ENCODE measurements at regions not wholly inside any gene's neighbourhood (a gene's known extent, or its start where the extent isn't known, plus 50 kb on each side); places are given as distances from the start of the nearest gene placed in this dataset.
"Not testable (repeated sequence)": the region's sequence is repeated elsewhere in the genome, so short reads cannot be mapped to it uniquely, and the experiment has no call there.

DNA sequence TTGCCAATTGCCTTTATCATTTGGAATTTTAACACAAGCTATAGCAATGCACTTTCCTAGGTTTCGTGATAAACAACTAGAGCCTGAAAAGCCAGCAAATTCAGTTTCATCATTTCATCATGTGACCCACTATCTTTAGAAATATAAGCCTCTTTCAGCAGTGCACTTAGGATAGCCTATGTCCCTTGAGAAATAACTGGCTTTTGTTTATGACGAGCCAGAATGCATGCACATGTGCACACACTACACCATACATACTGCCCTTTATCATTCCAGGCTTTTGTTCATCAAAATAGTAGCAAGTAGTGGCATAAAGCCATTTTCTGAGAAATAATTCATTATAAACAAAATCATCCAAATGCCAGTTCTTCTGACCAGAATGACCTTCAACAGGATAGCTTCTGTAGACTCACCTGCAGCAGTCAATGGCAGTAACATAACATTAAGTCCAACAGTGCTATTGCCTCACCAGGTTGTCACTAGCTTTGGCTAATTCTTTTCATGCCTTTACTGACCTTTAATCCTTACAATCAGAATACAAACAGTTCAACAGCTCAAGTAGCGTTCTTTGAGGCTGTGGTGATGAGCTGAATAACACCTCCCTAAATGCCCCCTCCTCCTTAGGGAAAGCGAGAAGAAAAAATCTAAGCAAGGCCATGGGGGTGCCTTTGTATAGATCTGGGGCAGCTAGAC is 132.3 kb upstream of the SMARCA2 start:
- no peak for FAIRE-seq

DNA sequence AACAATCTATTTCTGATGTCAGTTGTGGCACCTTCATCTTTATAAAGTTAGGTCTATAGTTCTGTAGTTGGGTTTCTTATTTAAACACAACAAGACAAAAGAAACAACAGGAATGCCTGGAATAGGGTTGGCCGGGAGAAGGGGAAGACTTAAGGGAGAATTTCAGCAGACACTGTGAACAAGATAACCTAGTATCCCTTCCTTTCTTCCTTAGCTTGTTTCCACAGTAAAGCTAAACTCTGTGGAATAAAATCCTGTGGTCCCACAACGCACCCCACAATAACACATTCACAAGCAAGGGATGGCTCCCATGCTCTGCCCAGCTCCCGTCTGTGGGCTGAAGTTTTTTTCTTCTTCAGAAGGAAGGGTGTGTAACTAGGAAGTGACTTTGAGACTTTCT is 124.9 kb upstream of the SMARCA2 start:
- FAIRE-seq, result no peak

DNA sequence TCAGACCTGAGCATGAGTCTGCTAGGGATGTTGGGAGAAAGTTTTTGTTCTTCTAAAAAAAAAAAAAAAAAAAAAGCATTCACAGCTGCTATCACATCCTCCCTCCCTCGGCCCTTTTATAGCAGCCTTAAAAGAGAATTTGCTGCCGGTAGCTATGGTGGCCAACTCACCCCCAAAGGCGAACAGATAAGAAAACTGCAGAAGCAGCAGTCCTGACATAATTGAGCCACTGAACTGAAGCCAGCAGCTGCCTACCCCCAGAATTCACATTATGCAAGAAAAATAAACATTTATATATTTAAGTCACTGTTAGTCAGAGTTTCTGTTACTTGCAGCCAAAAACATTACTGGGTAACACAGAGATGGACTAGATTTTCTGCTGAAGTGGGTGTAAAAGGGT is 124.3 kb upstream of the SMARCA2 start:
- FAIRE-seq, result no peak

DNA sequence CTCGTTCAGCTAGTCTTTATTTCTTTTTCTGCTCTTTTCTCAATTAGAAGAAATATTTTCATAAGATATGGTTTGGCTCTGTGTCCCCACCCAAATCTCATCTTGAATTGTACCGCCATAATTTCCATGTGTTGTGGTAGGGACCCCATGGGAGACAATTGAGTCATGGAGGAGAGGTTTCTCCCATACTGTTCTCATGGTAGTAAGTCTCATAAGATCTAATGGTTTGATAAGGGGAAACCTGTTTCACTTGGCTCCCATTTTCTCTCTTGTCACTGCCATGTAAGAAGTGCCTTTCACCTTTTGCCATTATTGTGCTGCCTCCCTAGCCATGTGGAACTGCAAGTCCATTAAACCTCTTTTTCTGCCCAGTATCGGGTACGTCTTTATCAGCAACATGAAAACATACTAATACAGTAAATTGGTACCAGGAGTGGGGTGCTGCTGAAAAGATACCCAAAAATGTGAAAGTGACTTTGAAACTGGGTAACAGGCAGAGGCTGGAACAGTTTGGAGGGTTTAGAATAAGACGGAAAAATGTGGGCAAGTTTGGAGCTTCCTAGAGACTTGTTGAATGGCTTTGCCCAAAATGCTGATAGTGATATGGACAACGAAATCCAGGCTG is 112.0 kb upstream of the SMARCA2 start:
- not testable (repeated sequence) for FAIRE-seq

DNA sequence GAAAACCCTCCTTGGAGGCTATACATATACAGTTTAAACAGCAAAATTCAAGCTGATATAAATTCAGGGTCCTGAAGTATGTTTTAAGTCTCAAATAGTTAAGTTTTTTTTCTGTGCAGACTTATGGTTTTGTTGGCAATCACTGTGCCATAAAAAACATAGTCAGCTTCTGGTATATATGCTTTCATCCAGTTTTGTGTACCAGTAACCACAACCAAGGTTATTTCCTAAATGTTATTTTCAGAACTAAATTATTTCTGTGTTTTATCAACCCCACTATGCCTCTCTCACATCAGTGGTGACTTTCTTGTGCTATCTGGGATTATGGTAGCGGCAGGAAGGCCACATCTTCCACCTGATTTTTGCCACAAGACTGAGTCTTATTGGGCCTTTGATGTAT is 107.7 kb upstream of the SMARCA2 start:
- FAIRE-seq, result no peak

DNA sequence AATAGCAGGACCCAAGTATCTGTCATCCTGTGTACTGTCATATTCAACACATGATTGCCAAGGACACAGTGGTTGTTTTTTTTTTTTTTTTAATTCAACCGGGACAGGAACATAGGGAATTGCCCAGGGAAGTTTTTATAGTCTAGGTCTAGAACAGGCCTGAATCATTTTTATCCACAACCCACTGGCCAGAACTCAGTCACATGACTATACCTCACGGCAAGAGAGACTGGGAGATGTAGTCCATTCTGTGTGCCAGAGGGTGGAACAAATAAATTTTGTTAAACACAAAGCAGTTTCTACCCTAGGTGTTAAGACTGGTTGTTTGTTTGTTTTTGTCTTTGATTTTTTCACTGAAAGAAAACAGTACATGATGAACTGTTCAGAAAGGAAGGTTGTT is 105.8 kb upstream of the SMARCA2 start:
- FAIRE-seq, result no peak

DNA sequence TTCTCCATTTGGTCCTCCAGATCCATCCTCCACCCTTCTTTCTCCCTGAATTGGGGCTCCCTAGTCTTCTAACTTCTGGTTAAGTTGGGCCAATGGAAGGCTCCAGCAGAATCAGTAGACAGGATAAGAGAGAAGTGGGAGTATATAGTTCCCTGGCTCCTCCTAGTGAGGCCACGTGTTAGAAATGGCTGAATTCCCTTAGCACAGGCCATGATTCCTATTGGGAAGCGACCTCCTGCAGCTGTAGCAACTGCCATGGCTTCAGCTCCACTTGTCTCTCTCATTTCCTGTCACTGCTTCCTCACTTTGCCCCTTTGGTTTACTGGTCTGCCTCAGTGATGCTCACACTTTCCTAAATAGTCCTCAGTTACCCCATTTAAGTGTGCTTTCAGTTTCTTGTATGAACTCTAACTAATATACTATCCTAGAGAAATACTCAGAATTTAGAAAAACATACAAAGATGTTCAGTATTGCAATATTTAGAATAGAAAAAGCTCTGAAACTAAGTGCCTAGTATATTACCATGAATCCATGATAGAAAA is 104.8 kb upstream of the SMARCA2 start:
- FAIRE-seq, result no peak

DNA sequence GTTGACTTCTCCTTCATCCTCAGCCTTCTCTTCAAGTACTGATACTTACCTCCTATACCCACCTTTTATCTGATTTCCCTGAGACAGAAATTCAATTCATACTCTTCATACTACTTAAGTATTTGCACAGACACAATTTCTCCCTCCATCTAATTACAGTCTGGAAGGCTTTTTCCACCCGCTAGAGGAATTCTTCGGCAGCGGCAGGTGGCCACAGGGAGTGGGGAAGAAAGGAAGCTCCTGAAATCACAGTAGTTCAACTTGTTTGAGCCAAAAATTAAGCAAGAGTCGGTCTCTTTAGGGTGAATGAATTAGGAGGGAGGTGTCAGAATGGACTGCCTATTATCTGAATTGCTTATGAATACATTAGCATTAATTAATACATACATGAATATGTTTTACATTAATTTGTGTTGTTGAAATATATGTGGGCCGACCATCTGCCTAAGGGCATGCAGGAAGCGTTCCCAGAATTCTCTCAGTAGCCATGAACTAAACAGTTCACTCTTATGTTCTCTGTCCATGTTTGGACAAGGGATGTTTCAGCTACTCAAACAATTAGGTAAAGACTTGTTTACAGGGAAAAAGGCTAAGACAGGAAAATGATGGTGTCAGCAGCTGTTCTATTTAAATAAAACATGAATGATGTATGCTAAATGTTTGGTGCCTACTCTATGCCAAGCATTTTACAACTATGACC is 101.4 kb upstream of the SMARCA2 start:
- FAIRE-seq, result no peak

DNA sequence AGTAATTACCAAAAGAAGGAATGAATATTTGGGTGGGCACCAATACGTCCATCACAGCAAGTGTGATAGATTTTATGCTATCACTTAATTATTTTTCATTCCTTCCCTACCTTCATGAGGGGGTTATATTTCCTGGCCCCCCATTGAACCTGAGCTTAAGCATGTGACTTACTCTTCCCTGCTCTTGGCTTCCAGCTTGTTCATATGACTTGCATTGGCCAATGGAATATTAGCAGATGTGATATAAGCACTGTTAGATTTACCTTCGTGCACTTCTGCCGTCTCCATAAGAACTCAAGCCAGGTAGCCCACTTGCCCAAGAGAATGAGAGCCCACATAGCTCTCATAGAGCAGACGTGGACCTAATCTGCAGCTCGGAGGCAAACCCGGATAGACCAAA is 99.1 kb upstream of the SMARCA2 start:
- no peak for FAIRE-seq

DNA sequence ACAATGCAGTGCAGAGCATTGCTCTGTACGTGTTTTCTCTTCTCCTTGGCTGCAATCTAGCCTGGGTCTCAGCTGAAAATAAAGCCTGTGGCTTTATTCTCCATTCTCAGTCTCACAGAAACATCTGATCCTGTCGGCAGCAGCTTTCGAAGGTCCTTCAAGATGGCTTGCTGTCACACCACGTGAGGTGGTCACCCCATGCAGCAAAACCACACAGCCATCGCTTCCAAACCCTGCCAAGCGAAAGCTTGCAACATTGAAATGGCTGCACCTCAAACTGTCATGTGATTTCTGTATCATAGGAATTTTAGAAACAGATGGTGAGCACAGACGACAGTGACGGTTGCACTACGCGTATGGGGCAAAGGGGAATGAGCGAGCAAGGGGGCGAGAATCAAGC is 98.5 kb upstream of the SMARCA2 start:
- no peak for FAIRE-seq

DNA sequence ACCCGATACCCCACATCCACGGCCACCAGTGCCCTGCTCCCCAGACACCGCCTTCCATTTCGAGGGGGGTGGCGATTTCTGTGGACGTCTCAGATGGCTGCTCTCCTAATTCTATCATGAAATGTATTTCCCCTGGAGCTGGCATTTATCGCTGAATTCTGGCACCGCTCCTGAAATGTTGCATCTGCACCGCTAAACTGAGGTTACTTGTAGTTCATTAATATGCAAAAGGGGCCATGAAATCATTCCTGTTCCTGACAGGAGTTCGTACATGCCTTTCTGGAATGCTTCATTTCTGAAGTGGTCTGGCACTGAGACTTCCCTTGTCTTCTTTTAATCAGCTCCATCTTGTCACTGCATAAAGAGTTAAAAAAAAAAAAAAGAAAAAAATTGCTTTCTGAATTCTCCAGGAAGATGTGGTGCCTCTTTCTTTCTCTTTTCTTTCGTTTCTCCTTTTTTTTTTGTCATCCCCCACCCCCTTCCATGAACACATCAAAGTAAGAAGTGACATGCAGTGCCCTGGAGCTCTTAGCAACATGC is 97.7 kb upstream of the SMARCA2 start:
- FAIRE-seq, result no peak

DNA sequence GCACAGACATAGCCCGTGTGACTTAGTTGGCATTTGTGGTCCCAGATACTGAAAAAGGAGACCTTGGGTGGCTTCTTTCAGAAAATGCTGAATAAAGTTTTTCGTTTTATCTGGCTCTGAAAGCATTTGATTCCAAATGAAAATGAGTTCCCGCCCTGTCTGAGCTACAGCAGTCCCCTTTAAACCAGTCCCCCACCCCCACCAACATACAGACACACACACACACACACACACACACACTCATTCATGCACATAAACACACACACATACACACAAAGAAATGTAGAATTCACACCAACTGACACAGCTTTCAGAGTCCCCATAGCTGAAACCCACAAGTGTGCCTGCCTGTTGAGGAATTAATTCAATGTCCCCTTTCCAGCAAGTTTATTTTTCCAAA is 97.0 kb upstream of the SMARCA2 start:
- FAIRE-seq, result no peak

DNA sequence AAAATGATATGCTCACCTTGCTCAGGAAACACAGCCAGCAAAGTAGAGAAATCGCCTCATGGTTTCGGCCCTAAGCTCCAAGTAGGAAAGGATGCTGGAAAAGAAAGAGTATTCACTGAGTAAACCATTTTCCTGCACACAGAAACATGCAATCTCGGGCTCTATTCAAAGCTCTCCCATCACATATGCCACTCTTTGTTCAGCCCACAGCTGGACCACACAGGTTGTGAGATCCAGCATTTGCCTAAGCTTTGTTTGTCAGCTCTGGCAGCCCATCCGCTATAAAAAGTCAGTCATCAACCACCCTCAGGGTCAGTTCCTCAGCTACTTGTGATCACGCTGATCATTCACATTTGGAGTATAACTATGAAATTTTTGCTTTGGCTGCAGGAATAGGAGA is 96.5 kb upstream of the SMARCA2 start:
- no peak for FAIRE-seq

DNA sequence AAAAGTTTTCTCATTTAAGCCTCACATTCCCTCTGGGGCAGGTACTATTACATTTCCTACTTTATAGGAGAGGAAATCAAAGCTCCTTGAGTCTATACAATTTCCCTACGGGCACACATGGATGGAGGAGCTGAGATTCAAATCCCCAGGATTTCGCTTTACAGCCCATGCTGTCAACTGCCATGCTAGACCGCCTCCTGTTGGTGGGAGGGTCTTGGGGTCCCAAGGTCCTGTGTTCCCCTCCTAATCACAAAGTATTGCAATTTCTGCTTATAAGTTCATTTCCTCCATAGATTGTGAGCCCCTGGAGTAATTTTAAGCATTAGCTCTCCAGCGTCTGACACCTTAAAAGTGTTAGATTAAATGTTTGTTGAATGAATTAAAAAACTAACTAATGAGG is 95.9 kb upstream of the SMARCA2 start:
- no peak for FAIRE-seq

DNA sequence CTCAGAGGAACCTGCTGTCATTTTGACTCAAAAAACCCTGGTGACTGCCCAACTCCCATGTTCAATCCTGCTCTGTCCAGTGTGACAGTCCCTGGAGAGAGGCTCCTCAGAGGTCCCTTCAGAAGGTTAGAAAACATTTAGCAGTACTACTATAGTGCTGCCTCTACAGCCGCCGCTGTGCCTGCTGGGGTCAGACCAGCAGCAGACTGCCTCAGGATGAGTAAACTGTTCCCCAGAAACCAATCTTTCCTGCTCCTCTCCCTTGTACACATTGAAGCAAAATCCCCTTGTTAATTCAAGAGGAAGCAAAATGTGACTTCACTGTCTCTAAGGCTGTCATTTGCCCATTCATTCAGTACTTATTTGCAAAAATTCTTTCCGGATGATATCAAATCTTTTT is 94.8 kb upstream of the SMARCA2 start:
- FAIRE-seq, result no peak

DNA sequence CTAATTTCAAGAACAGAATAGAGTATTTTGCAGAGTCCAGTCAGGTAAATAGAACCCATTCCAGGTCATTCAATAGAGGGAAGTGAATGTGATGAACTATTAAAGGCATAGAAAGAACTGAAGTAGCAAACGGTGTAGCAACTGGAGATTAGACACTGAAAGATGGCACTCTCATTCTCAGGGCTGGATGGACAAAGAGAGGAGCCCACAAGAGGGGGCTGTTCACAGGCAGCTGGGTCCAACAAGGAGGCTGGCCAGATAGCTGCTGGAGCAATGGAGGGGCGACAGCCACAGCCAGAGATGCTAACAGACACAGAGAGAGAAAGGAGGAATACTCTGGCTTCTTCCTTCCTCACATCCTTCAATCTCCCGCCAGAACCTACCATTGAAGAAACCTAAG is 93.1 kb upstream of the SMARCA2 start:
- FAIRE-seq, result no peak

DNA sequence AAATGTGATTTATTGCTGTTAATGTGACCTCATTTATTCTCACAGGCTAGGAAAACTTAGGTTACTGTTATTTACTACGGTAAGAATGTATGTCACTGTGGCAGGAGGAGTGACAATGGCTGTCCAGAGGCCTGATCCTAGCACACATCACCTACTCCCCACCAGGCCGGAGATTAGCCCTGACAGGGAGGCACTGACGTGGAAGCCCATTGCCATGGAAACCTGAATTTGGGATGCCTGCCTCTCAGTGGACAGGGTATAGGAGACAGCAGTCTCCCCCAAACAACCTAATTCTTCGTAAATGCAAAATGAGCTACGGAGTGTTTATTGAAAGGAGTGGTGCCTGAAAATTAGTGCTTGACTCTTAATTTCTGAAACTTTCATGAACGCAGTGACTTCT is 87.6 kb upstream of the SMARCA2 start:
- no peak for FAIRE-seq

DNA sequence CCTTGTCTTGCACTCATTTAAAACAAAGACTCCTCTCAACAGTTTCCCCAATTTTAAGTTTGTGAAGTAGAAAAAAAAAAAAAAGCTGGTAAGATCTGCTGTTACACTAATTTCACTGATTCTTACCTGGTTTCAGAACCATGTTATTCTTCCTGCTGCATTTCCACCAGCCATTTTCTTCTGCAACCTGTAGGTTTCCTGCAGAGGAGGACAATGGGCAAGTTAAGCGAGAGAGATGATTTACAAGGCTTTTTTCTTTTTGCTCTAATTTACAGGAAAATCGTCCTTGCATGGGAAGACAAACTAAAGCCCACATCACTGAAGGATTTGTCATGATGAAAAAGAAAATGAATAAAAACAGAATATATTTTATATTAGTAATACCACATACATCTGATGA is 86.0 kb upstream of the SMARCA2 start:
- no peak for FAIRE-seq

DNA sequence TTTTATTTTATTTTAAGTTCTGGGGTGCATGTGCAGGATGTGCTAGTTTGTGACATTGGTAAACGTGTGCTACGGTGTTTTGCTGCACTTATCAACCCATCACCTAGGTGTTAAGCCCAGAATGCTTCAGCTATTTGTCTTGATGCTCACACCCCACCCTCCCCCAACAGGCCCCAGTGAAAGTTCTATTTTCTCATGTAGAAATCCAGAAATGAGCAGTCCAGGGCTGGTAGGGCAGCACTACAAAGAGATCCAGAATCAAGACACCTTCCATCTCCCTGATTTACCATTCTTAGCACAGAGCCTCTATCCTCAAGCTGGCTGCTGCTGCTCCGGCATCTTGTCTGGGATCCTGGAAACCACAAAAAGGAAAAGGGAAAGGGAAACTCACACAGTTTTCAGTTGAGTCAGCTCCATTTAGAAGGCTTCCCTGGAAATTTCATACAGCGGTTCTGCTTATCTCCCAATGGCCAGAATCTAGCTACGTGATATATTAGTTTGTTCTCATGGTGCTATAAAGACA is 85.4 kb upstream of the SMARCA2 start:
- FAIRE-seq, result no peak

DNA sequence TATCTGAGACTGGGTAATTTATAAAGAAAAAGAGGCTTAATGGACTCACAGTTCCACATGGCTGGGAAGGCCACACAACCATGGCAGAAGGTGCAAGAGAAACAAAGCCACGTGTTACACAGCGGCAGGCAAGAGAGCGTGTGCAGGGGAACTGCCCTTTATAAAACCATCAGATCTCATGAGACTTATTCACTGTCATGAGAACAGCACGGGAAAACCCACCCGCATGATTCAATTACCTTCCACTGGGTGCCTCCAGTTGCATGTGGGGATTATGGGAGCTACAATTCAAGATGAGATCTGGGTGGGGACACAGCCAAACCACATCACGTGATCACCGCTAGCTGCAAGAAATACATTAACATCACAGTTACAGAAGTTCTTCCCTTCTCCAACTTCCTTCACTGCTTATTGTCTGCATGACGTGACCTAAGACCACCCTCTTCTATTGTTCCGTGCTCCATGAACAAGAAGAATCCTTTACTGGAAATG is 84.9 kb upstream of the SMARCA2 start:
- FAIRE-seq, result not testable (repeated sequence)

DNA sequence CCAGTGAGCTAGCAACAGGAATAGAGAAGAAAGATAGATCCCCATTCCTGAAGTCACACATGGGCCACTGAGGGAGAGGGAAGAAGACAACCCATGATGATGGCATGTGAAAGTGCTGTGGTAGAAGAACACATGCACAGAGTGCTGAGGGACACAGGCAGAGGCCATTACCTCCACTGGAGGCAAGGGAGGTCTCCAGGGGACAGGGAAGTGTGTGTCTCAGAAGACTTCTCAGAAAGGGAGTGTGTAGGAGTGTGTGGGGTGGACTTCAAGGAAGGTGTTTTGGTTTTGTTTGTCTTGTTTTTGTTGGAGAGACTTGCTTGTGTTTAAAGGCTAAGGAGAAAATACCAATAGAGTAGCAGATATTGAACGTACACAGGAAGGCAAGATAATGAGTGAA is 77.0 kb upstream of the SMARCA2 start:
- FAIRE-seq, result no peak

DNA sequence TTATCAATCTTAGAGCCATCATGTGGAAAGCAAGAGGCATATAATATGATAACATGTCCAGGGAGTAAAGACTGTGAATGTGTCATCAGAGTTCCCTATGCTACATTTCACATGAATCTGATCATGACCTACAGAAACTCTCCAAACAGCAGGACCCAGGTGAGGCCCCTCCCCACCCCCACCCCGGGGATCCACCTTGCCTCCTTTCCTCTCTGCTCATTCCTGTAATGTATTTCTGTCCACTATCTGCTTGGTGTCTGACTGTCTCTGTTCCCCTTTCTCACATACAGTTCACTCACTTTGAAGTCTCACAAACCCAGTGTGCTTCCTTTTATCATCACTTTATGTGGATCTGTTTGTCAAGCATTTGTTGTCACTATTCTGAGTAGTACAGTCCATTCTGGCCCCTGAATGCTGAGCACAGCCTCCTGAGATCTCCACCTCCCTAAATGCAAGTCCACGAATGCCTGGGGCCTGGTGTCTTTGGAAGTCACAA is 76.4 kb upstream of the SMARCA2 start:
- FAIRE-seq, result no peak

DNA sequence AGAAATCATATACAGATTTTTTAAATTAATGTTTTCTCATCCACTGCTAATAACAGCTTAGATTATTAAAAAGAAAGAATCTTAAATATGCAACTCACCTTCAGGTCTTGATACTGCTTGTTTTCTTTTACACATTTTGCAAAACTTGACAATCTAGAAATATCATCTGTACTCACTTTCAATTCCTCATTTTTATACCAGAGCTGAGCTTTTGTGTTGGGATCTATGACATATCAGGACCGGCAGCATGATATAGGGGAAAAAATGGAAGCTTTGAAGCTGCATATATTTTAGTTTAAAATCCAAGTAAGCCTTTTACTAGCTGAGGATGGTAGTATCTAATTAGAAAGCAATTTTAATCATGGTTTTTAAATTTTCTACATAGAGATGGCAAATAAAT is 75.7 kb upstream of the SMARCA2 start:
- FAIRE-seq, result no peak

Data from islet of Langerhans (tissue), 1 donor.